Fibroblast of skin of left biceps (primary cell): ENCODE measurements at regions not wholly inside any gene's neighbourhood (a gene's known extent, or its start where the extent isn't known, plus 50 kb on each side); places are given as distances from the start of the nearest gene placed in this dataset.

Experiments used
- DNase-seq, 2 experiments: peaks; one replicate each; pipeline ENCODE4 v3.0.0-alpha.2; 2013; ENCODE audit warnings: low read depth in 2 of 2

DNA sequence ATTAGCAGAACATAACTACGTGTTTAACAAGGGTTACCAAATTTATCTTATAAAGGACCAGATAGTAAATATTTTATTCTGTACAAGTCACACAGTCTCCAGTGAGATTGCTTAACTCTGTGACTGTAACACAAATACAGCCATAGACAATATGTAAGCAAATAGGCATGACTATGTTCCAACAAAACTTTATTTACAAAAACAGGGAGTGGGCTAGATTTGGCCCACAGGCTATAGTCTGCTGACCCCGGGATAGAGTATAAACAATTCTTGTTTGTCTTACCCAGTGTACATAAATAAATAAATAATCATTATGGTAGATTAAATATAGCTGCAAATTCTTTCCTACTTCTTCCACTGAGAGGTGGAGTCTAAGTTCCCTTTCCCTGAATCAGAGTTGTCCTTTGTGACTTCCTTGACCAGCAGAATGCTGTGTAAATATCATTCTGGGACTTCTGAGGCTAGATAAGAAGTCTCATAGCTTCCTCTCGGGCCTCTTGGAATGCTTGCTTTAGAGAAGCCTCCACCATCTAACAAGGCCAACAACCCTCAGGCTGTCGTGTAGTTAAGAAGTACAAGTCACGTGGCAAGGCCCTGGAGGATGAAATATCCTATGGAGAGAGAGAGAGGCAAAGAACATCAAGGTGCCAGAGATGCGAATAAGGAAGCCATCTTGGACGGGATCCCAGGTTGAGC lies 59.1 kb upstream of the TMEM244 start:
- no peak for DNase-seq

DNA sequence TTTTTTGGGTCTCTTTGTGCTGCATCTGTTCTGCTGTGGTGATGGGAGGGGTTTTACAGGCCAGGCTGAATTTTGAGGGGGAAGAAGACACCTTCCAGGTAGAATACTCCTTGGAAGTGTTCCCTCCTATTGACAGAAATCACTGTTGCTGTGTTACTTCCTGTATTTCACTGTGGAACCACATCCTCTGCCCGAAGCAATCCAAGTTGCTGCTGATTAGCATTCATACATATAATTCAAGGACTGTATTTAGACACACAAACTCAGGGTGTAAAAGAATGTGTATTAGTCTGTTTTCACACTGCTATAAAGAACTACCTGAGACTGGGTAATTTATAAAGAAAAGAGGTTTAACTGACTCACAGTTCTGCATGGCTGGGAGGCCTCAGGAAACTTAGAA lies 50.6 kb upstream of the TMEM244 start:
- no peak for DNase-seq
